ENCODE measurements at regions not wholly inside any gene's neighbourhood (a gene's known extent, or its start where the extent isn't known, plus 50 kb on each side); places are given as distances from the start of the nearest gene placed in this dataset.

DNA sequence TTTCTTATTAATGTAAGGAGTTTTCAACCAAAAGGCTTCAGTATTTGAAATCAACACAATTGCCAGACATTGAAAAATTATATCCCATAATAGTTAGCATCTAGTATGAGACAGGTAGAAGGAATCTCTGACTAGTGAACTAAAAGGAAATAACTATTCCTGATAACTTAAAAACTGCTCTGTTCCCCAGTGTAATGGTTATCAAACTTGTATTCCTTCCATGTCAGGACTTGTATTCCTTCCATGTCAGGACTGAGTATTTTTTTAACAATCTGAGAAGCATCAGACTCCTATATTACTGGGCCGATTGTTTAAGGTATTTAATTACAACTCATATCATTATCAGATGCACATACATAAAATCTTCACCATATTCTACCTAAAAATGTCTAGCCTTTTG lies 238.5 kb downstream of the HNMT start:
- Histone ChIP-seq H4K20me1 (ENCODE audit: control insufficient read depth, insufficient read depth, insufficient read length) (no peaks in the 10 kb centered on the region), H3T11ph (ENCODE audit: low read length) (no peak overlapping the region), H4K8ac (replicated peaks; ENCODE audit: insufficient read length, low read depth, low read length) (no peak overlapping the region), H3K14ac (ENCODE audit: insufficient read depth, low read length) (no peak overlapping the region), H3K79me1 (ENCODE audit: insufficient read depth, low read depth, low read length, poor library complexity, severe bottlenecking) (no peaks in the 10 kb centered on the region), H2BK5ac (ENCODE audit: insufficient read length, low read length) (no peak overlapping the region), H4K91ac (ENCODE audit: insufficient read length, low read depth, low read length) (no peak overlapping the region), H3K4me1 (ENCODE audit: insufficient read depth, low read length) (no peaks in the 10 kb centered on the region), H2BK120ac (ENCODE audit: low read depth, low read length, poor library complexity, severe bottlenecking) (no peak overlapping the region), H3K27ac (ENCODE audit: insufficient read length, low read depth, low read length) (no peak overlapping the region), H3K27me3 (ENCODE audit: insufficient read depth, low read length) (no peaks in the 10 kb centered on the region), H3K18ac (ENCODE audit: insufficient read length, low read depth, low read length) (no peak overlapping the region), H3K56ac (ENCODE audit: insufficient read length, low read depth, low read length) (no peak overlapping the region), H4K5ac (ENCODE audit: insufficient read length, low read depth, low read length) (no peak overlapping the region), H3K79me2 (ENCODE audit: insufficient read depth, low read length) (no peaks in the 10 kb centered on the region), H3K23me2 (ENCODE audit: insufficient read length, low read depth, low read length, poor library complexity, severe bottlenecking) (no peaks in the 10 kb centered on the region), H3K4me2 (ENCODE audit: insufficient read depth, insufficient read length, low read length) (no peak overlapping the region), H3K9ac (ENCODE audit: extremely low read depth, insufficient read length, low read length) (no peak overlapping the region), H2BK20ac (ENCODE audit: low read depth, low read length, poor library complexity, severe bottlenecking) (no peak overlapping the region), H3K9me3 (ENCODE audit: control insufficient read depth, low read depth, low read length) (no peaks in the 10 kb centered on the region), H2BK12ac (ENCODE audit: insufficient read length, low read depth, low read length) (no peak overlapping the region), H3K23ac (ENCODE audit: insufficient read length, low read depth, low read length) (no peak overlapping the region), H2AK5ac (ENCODE audit: insufficient read length, low read length) (no peak overlapping the region), H3K4ac (ENCODE audit: low read depth, low read length) (no peak overlapping the region), H2AFZ (ENCODE audit: low read length) (no peak overlapping the region), H2BK15ac (ENCODE audit: low read depth, low read length) (no peak overlapping the region)
- H3K27me3 Mint-ChIP-seq (ENCODE audit: low read depth): no peaks in the 10 kb centered on the region; the same call in 1 of the 2 replicates
- peaks cover 6 to 13% (median 6%) of the 10 kb centered on the region in 3 experiments; a peak in 6 of 7 replicates for H3K36me3 Mint-ChIP-seq (ENCODE audit: insufficient read depth in 1 of 3, low read depth in 3 of 3)
- peaks cover 0 to 11% of the 10 kb centered on the region in 2 experiments; a peak in 2 of 5 replicates for H3K9me3 Mint-ChIP-seq
- no peak overlapping the region for H3K4me3 Mint-ChIP-seq
- TF ChIP-seq, protein P1, sequence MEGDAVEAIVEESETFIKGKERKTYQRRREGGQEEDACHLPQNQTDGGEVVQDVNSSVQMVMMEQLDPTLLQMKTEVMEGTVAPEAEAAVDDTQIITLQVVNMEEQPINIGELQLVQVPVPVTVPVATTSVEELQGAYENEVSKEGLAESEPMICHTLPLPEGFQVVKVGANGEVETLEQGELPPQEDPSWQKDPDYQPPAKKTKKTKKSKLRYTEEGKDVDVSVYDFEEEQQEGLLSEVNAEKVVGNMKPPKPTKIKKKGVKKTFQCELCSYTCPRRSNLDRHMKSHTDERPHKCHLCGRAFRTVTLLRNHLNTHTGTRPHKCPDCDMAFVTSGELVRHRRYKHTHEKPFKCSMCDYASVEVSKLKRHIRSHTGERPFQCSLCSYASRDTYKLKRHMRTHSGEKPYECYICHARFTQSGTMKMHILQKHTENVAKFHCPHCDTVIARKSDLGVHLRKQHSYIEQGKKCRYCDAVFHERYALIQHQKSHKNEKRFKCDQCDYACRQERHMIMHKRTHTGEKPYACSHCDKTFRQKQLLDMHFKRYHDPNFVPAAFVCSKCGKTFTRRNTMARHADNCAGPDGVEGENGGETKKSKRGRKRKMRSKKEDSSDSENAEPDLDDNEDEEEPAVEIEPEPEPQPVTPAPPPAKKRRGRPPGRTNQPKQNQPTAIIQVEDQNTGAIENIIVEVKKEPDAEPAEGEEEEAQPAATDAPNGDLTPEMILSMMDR (conservative IDR thresholded peaks at IDR 0.05): no peak
- WGBS (ENCODE audit: extremely low coverage, insufficient read length, low lambda C conversion rate): no CpG with 5 or more reads among the region's 1 CpG
- no peak for DNase-seq
- H3K4me1 Mint-ChIP-seq: peaks cover 5 to 9% of the 10 kb centered on the region in 2 experiments; a peak in 3 of 4 replicates
- no peak overlapping the region for H3K27ac Mint-ChIP-seq

Data from H9 (cell line).